A549 (cell line): ENCODE measurements at regions not wholly inside any gene's neighbourhood (a gene's known extent, or its start where the extent isn't known, plus 50 kb on each side); places are given as distances from the start of the nearest gene placed in this dataset.

Experiments used
- ATAC-seq, 2 experiments: fragments of 200-7000 bp in 1 of 2; fragments of >200 bp in 1 of 2; cut with Nextera tagmentation in 1 of 2; cut with Tn5 transposase in 1 of 2; 3 replicates each; pipeline versions ENCODE4 v1.8.0 to v1.9.1; 2018 to 2020; ENCODE audit warnings: mild to moderate bottlenecking in 1 of 2, moderate library complexity in 1 of 2
- CTCF ChIA-PET: fragments of 300-600 bp; sonication (Branson Sonifier 250); formaldehyde crosslinking; extraction: SDS; loops from one replicate; lab custom pipeline; 2021; ENCODE audit warnings: antibody characterized with exemption, inconsistent platforms; lab: Yijun Ruan, JAX
- POLR2A ChIA-PET: fragments of 350-600 bp; formaldehyde crosslinking; extraction: SDS; loops from one replicate; lab custom pipeline; 2021; ENCODE audit warnings: antibody characterized with exemption, inconsistent platforms; lab: Yijun Ruan, JAX
- DNase-seq, 2 experiments: peaks; one replicate each; pipeline versions ENCODE4 v3.0.0 to v3.0.0-alpha.2; 2011 to 2016; ENCODE audit warnings: low read depth in 1 of 2, low spot score in 1 of 2
- FAIRE-seq: peaks from 2 replicates; lab custom pipeline; 2011; peaks lifted over from hg19 to GRCh38; lab: Jason Lieb, UNC
- H3K27ac ChIP-seq, 2 experiments: fragments of >200 bp; sonication (Bioruptor Twin); formaldehyde crosslinking; 3 replicates each; pipeline ENCODE4 v1.5.1; 2016 to 2017
- H3K4me1 ChIP-seq: fragments of >200 bp; sonication (Bioruptor Twin); formaldehyde crosslinking; 3 replicates; pipeline ENCODE4 v1.6.1; 2016
- H3K4me2 ChIP-seq: fragments of >200 bp; sonication (Bioruptor Twin); formaldehyde crosslinking; 3 replicates; pipeline ENCODE4 v1.6.1; 2016
- H3K4me3 ChIP-seq: fragments of >200 bp; sonication (Bioruptor Twin); formaldehyde crosslinking; 3 replicates; pipeline ENCODE4 v1.5.1; 2016
- H3K9me3 ChIP-seq: fragments of >200 bp; sonication (Bioruptor Twin); formaldehyde crosslinking; 3 replicates; pipeline ENCODE4 v1.6.1; 2016
- BHLHE40 ChIP-seq: IDR thresholded peaks from 2 replicates; pipeline ENCODE4 v1.6.1; 2012; ENCODE audit warnings: low read depth, low read length, inconsistent platforms
- CBX8 ChIP-seq: fragments of 200-600 bp; sonication (generic); IDR thresholded peaks from 2 replicates; pipeline ENCODE4 v1.6.1; 2016
- CHD2 ChIP-seq: fragments of 150-350 bp; IDR thresholded peaks from 2 replicates; pipeline ENCODE4 v1.6.1; 2014; ENCODE audit warnings: low read length; ENCODE audit not compliant: partially characterized antibody
- E2F6 ChIP-seq: IDR thresholded peaks from 2 replicates; pipeline ENCODE4 v1.6.1; 2012; ENCODE audit warnings: low read depth, borderline replicate concordance
- EP300 ChIP-seq, 2 experiments: fragments of >200 bp; sonication (Bioruptor Twin); formaldehyde crosslinking; IDR thresholded peaks; 2 replicates in 1 of 2; 3 replicates in 1 of 2; pipeline ENCODE4 v1.6.1; 2016 to 2017
- FOSB ChIP-seq: fragments of 250-450 bp; sonication (Bioruptor Pico); IDR thresholded peaks from 2 replicates; pipeline ENCODE4 v1.5.0; 2020; ENCODE audit warnings: mild to moderate bottlenecking, moderate library complexity
- FOXS1 ChIP-seq: fragments of 250-450 bp; sonication (Bioruptor Pico); IDR thresholded peaks from 2 replicates; pipeline ENCODE4 v1.5.0; 2020; ENCODE audit warnings: mild to moderate bottlenecking, moderate library complexity
- GATA3 ChIP-seq: IDR thresholded peaks from 2 replicates; pipeline ENCODE4 v1.6.1; 2012; ENCODE audit warnings: borderline replicate concordance
- HOXA7 ChIP-seq: fragments of 250-450 bp; sonication (Bioruptor Pico); IDR thresholded peaks from 2 replicates; pipeline ENCODE4 v1.5.0; 2020; ENCODE audit warnings: mild to moderate bottlenecking, moderate library complexity
- MAZ ChIP-seq: fragments of 150-350 bp; IDR thresholded peaks from 2 replicates; pipeline ENCODE4 v1.6.1; 2014; ENCODE audit warnings: antibody characterized with exemption, low read depth, low read length, borderline replicate concordance
- MYC ChIP-seq: IDR thresholded peaks from 2 replicates; pipeline ENCODE4 v1.6.1; 2012; ENCODE audit warnings: mild to moderate bottlenecking, inconsistent platforms, low read length, improper control_type of control experiment, borderline replicate concordance
- NPAS2 ChIP-seq: fragments of 250-450 bp; sonication (Bioruptor Pico); IDR thresholded peaks from 2 replicates; pipeline ENCODE4 v1.8.0; 2022; ENCODE audit warnings: mild to moderate bottlenecking, moderate library complexity, borderline replicate concordance
- NR3C1 ChIP-seq: fragments of >200 bp; sonication (Bioruptor Twin); formaldehyde crosslinking; IDR thresholded peaks from 3 replicates; pipeline ENCODE4 v1.6.1; 2017
- PHF8 ChIP-seq: fragments of 200-600 bp; sonication (generic); IDR thresholded peaks from 2 replicates; pipeline ENCODE4 v1.6.1; 2016; ENCODE audit warnings: low read depth, mild to moderate bottlenecking, antibody characterized with exemption, moderate library complexity, borderline replicate concordance
- POLR2AphosphoS2 ChIP-seq: conservative IDR thresholded peaks from 2 replicates; pipeline ENCODE4 v1.6.1; 2012; ENCODE audit warnings: low read length, improper control_type of control experiment, inconsistent platforms
- RAD21 ChIP-seq, 2 experiments: fragments of >200 bp in 1 of 2; sonication (Bioruptor Twin) in 1 of 2; formaldehyde crosslinking in 1 of 2; IDR thresholded peaks in 1 of 2; conservative IDR thresholded peaks in 1 of 2; 2 replicates in 1 of 2; 3 replicates in 1 of 2; pipeline ENCODE4 v1.6.1; 2012 to 2018; ENCODE audit warnings: inconsistent platforms in 1 of 2
- RFX5 ChIP-seq: fragments of 450-650 bp; IDR thresholded peaks from 2 replicates; pipeline ENCODE4 v1.7.1; 2014; ENCODE audit warnings: antibody characterized with exemption, mild to moderate bottlenecking, moderate library complexity
- SMC3 ChIP-seq: fragments of >200 bp; sonication (Bioruptor Twin); formaldehyde crosslinking; IDR thresholded peaks from 3 replicates; pipeline ENCODE4 v1.6.1; 2018; ENCODE audit warnings: inconsistent platforms
- SREBF2 ChIP-seq: fragments of 450-650 bp; IDR thresholded peaks from 2 replicates; pipeline ENCODE4 v1.6.1; 2014; ENCODE audit warnings: mild to moderate bottlenecking, moderate library complexity
- ZFP36 ChIP-seq: fragments of 450-650 bp; IDR thresholded peaks from 2 replicates; pipeline ENCODE4 v1.6.1; 2014; ENCODE audit warnings: borderline replicate concordance; ENCODE audit not compliant: partially characterized antibody
- ZNF302 ChIP-seq: fragments of 250-450 bp; sonication (Bioruptor Pico); IDR thresholded peaks from 2 replicates; pipeline ENCODE4 v1.9.0; 2021; ENCODE audit warnings: inconsistent platforms, mild to moderate bottlenecking, moderate library complexity
- WGBS: methylation state at CpG from one replicate; pipeline ENCODE4 v1.1.6; 2017; ENCODE audit errors: missing lambda C conversion rate; 5-methylcytosine and 5-hydroxymethylcytosine counted together
- TF ChIP-seq, protein P1 (sequence below): IDR thresholded peaks from 2 replicates; pipeline ENCODE4 v1.6.1; 2012
- TF ChIP-seq, protein P2 (sequence below): fragments of >200 bp; sonication (Bioruptor Twin); formaldehyde crosslinking; IDR thresholded peaks from 3 replicates; pipeline ENCODE4 v1.5.1; 2016
- TF ChIP-seq, protein P3 (sequence below): fragments of >200 bp; sonication (Bioruptor Twin); formaldehyde crosslinking; IDR thresholded peaks from 2 replicates; pipeline ENCODE4 v1.6.1; 2016

GRCh38 chr1:221268295-221268694 lies 389.1 kb downstream of the HLX start:
- POLR2A ChIA-PET, result no interaction called here
- FAIRE-seq (no peak), DNase-seq (no peak)
- Histone ChIP-seq H3K4me2 (no peak overlapping the region), H3K4me3 (no peak overlapping the region), H3K27ac (no peak overlapping the region)
- no peak for TF ChIP-seq EP300 (IDR thresholded peaks at IDR 0.05)
- TF ChIP-seq, all 56 proteins: peak for 0
- no peak for ATAC-seq
- 0 out of 3 replicates have a peak, but pooled peaks cover 1% of the 10 kb centered on the region for H3K9me3 ChIP-seq
- WGBS, result 67% methylated on average over 1 of the region's 1 CpG
- CTCF ChIA-PET, result no interaction called here
- no peaks in the 10 kb centered on the region for H3K4me1 ChIP-seq

- no peak for ATAC-seq
- H3K4me1 ChIP-seq, result no peaks in the 10 kb centered on the region
- no peak for TF ChIP-seq MYC
- WGBS, result 62% methylated on average over 5 of the region's 5 CpGs
- POLR2A ChIA-PET, result no interaction called here
- CTCF ChIA-PET, result interaction anchor here (1.2 to 2.0 kb wide), 2 partner anchors 9 to 164 kb away, joined by 3 to 5 read pairs; no protein-coding TSS in a partner anchor
- DNase-seq, result no peak
- no peak overlapping the region for H3K27ac ChIP-seq
- H3K9me3 ChIP-seq, result no peaks in the 10 kb centered on the region
- H3K4me2 ChIP-seq, result no peak overlapping the region
- H3K4me3 ChIP-seq, result no peak overlapping the region
- no peak for FAIRE-seq
Observed at GRCh38 chr1:221271701-221272100, 392.5 kb downstream of the HLX start.

DNA sequence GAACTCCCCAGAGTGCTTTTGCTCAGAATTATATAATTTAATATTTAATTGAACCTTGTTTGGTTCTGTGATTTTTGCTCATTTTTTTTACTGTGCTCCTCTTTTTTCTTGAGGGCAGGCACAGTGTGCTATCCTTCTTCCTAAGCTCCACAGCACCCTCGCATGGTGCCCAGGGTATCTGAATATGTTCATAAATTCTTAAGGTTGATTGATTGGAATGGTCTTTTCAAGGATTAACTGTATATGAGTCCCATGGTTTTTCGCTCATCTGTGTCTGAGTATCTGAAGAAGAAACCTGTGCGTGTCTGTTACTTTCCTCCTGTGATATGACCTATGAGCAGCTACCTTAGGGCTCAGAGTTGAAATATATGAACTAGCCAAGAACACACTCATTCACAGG lies 393.7 kb downstream of the HLX start:
- Histone ChIP-seq H3K9me3 (no peaks in the 10 kb centered on the region), H3K4me1 (no peaks in the 10 kb centered on the region), H3K4me2 (no peak overlapping the region), H3K4me3 (no peak overlapping the region), H3K27ac (no peak overlapping the region)
- POLR2A ChIA-PET, result no interaction called here
- peak in 1 of 2 experiments; percentile 53; a peak in 1 of 6 replicates for ATAC-seq
- FAIRE-seq, result no peak
- peak in 1 of 2 experiments; percentile 20 for DNase-seq
- TF ChIP-seq ZNF302 (CRISPR knock-in tag) (no peak), SMC3 (peak; percentile 43; the same call in 1 of the 3 replicates), MYC (no peak), RAD21 (conservative IDR thresholded peaks at IDR 0.05 in 1 of 2, IDR thresholded peaks at IDR 0.05 in 1 of 2) (peak; percentile 49; a peak in 4 of 5 replicates), NPAS2 (no peak), CBX8 (no peak), SREBF2 (no peak)
- WGBS, result 52% methylated on average over 3 of the region's 3 CpGs
- CTCF ChIA-PET, result interaction anchor here (0.6 to 2.3 kb wide), 4 partner anchors 9 to 606 kb away, joined by 3 to 12 read pairs (median 4); no protein-coding TSS in a partner anchor

- H3K4me3 ChIP-seq, result no peak overlapping the region
- TF ChIP-seq GATA3 (no peak), NPAS2 (no peak), POLR2AphosphoS2 (no peak), NR3C1 (no peak), PHF8 (no peak), FOXS1 (CRISPR knock-in tag) (no peak), E2F6 (no peak), EP300 (IDR thresholded peaks at IDR 0.05) (no peak), CHD2 (no peak), HOXA7 (CRISPR knock-in tag) (no peak), RFX5 (no peak), FOSB (CRISPR knock-in tag) (no peak), ZFP36 (no peak), MAZ (no peak), BHLHE40 (no peak)
- TF ChIP-seq, protein P1, sequence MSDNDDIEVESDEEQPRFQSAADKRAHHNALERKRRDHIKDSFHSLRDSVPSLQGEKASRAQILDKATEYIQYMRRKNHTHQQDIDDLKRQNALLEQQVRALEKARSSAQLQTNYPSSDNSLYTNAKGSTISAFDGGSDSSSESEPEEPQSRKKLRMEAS, result no peak
- TF ChIP-seq, protein P2, sequence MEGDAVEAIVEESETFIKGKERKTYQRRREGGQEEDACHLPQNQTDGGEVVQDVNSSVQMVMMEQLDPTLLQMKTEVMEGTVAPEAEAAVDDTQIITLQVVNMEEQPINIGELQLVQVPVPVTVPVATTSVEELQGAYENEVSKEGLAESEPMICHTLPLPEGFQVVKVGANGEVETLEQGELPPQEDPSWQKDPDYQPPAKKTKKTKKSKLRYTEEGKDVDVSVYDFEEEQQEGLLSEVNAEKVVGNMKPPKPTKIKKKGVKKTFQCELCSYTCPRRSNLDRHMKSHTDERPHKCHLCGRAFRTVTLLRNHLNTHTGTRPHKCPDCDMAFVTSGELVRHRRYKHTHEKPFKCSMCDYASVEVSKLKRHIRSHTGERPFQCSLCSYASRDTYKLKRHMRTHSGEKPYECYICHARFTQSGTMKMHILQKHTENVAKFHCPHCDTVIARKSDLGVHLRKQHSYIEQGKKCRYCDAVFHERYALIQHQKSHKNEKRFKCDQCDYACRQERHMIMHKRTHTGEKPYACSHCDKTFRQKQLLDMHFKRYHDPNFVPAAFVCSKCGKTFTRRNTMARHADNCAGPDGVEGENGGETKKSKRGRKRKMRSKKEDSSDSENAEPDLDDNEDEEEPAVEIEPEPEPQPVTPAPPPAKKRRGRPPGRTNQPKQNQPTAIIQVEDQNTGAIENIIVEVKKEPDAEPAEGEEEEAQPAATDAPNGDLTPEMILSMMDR, result no peak
- TF ChIP-seq, protein P3, sequence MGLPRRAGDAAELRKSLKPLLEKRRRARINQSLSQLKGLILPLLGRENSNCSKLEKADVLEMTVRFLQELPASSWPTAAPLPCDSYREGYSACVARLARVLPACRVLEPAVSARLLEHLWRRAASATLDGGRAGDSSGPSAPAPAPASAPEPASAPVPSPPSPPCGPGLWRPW, result no peak
- ChIA-PET POLR2A (no interaction called here), CTCF (interaction anchor here (2.3 kb wide), 1 partner anchor 11 kb away, joined by 12 read pairs; no protein-coding TSS in a partner anchor)
- H3K4me2 ChIP-seq, result no peak overlapping the region
- DNase-seq (no peak), ATAC-seq (no peak), FAIRE-seq (no peak)
- H3K4me1 ChIP-seq, result no peaks in the 10 kb centered on the region
- no peak overlapping the region for H3K27ac ChIP-seq
- WGBS, result 63% methylated on average over 6 of the region's 6 CpGs
- no peaks in the 10 kb centered on the region for H3K9me3 ChIP-seq
Observed at GRCh38 chr1:221274373-221274772, 395.1 kb downstream of the HLX start.
